ENCODE measurements at regions not wholly inside any gene's neighbourhood (a gene's known extent, or its start where the extent isn't known, plus 50 kb on each side); places are given as distances from the start of the nearest gene placed in this dataset.

DNA sequence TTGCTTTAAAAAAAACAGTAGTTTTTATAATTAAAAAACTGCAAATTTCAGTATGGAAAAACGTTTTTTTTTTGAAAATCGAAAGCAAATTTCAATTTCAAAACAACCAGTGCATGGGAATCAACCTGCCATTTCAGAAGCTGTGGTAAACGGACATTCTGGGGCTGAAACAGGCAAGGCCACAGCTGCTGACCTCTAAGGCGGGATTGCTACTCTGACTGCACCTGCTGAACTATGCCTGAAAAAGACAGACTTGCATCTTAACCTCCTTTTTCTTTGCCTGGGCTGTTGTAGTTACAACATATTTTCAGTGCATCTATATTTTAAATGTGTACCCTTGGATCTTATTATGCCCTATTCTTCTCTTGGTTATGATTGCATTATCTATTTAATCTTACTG is 303.0 kb upstream of the SP8 start:
- dilution Hi-C loops (cut with MboI; ENCODE audit: extremely low pct_ligation_motif_present, low sequenced_read_pairs): no loop called here
- Histone ChIP-seq H3K27me3 (ENCODE audit: control insufficient read depth in 2 of 2, insufficient read depth in 2 of 2, low read length in 2 of 2) (no peaks in the 10 kb centered on the region), H3K27ac (ENCODE audit: insufficient read depth, low read depth, low read length) (no peak overlapping the region), H3K9me1 (replicated peaks; ENCODE audit: control insufficient read depth, extremely low read depth, insufficient read depth, low read length) (no peaks in the 10 kb centered on the region), H3K9ac (replicated peaks; ENCODE audit: extremely low read depth, insufficient read depth, low read length) (no peak overlapping the region), H3K4me3 (replicated peaks in 1 of 3; ENCODE audit: insufficient read depth in 1 of 3, low read depth in 1 of 3, low read length in 3 of 3) (no peak overlapping the region), H3K36me3 (ENCODE audit: control insufficient read depth in 2 of 2, extremely low read depth in 1 of 2, insufficient read depth in 2 of 2, low read length in 2 of 2) (no peaks in the 10 kb centered on the region), H3K4me1 (ENCODE audit: control insufficient read depth, extremely low read depth, insufficient read depth, low read length) (no peaks in the 10 kb centered on the region), H3K4me2 (ENCODE audit: insufficient read depth, low read length) (no peak overlapping the region), H2AFZ (ENCODE audit: low read depth, low read length) (no peak overlapping the region), H3K9me3 (replicated peaks; ENCODE audit: control insufficient read depth, insufficient read depth, low read length) (no peaks in the 10 kb centered on the region), H4K20me1 (replicated peaks; ENCODE audit: control insufficient read depth, extremely low read depth, insufficient read depth, low read length) (no peaks in the 10 kb centered on the region), H3K79me2 (ENCODE audit: control insufficient read depth, insufficient read depth, low read length) (no peaks in the 10 kb centered on the region)
- TF ChIP-seq MYC (IDR thresholded peaks at IDR 0.05; ENCODE audit: low read depth, low read length) (no peak), JUN (IDR thresholded peaks at IDR 0.05; ENCODE audit: borderline replicate concordance, insufficient read depth, insufficient read length, low read depth) (no peak), GATA2 (IDR thresholded peaks at IDR 0.05; ENCODE audit: insufficient read depth, insufficient read length, low read depth, low read length) (no peak), POLR2A (IDR thresholded peaks at IDR 0.05; ENCODE audit: low read depth, low read length) (no peak), POLR2AphosphoS5 (IDR thresholded peaks at IDR 0.05; ENCODE audit: insufficient read depth, low read depth, low read length) (no peak), EZH2 (IDR thresholded peaks at IDR 0.05; ENCODE audit: borderline replicate concordance, low read depth, low read length, severe bottlenecking) (no peak), FOS (IDR thresholded peaks at IDR 0.05; ENCODE audit: borderline replicate concordance, insufficient read depth, low read length) (no peak), MAX (IDR thresholded peaks at IDR 0.05; ENCODE audit: insufficient read depth, insufficient read length) (no peak)
- TF ChIP-seq, protein P1, sequence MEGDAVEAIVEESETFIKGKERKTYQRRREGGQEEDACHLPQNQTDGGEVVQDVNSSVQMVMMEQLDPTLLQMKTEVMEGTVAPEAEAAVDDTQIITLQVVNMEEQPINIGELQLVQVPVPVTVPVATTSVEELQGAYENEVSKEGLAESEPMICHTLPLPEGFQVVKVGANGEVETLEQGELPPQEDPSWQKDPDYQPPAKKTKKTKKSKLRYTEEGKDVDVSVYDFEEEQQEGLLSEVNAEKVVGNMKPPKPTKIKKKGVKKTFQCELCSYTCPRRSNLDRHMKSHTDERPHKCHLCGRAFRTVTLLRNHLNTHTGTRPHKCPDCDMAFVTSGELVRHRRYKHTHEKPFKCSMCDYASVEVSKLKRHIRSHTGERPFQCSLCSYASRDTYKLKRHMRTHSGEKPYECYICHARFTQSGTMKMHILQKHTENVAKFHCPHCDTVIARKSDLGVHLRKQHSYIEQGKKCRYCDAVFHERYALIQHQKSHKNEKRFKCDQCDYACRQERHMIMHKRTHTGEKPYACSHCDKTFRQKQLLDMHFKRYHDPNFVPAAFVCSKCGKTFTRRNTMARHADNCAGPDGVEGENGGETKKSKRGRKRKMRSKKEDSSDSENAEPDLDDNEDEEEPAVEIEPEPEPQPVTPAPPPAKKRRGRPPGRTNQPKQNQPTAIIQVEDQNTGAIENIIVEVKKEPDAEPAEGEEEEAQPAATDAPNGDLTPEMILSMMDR (IDR thresholded peaks at IDR 0.05; ENCODE audit: extremely low read depth in 1 of 2, insufficient read depth in 1 of 2, low read depth in 1 of 2, low read length in 2 of 2): no peak
- DNase-seq (ENCODE audit: low read depth, low spot score) (no peak), FAIRE-seq (no peak)
- BruUV-seq (replicated peaks): no TSS peak
- POLR2A ChIA-PET: no interaction called here
- CTCF ChIA-PET: no interaction called here
- intact Hi-C loops (cut with micrococcal nuclease): no loop called here

Data from endothelial cell of umbilical vein (primary cell).